A549 (cell line): ENCODE measurements at regions not wholly inside any gene's neighbourhood (a gene's known extent, or its start where the extent isn't known, plus 50 kb on each side); places are given as distances from the start of the nearest gene placed in this dataset.
A peak's percentile ranks its signal among the peaks of the same experiment; 100 is the strongest.

Experiments
- ATAC-seq, 2 experiments: fragments of 200-7000 bp in 1 of 2; fragments of >200 bp in 1 of 2; cut with Nextera tagmentation in 1 of 2; cut with Tn5 transposase in 1 of 2; 3 replicates each; pipeline versions ENCODE4 v1.8.0 to v1.9.1; 2018 to 2020; ENCODE audit warnings: mild to moderate bottlenecking in 1 of 2, moderate library complexity in 1 of 2
- CTCF ChIA-PET: fragments of 300-600 bp; sonication (Branson Sonifier 250); formaldehyde crosslinking; extraction: SDS; loops from one replicate; lab custom pipeline; 2021; ENCODE audit warnings: antibody characterized with exemption, inconsistent platforms; lab: Yijun Ruan, JAX
- POLR2A ChIA-PET: fragments of 350-600 bp; formaldehyde crosslinking; extraction: SDS; loops from one replicate; lab custom pipeline; 2021; ENCODE audit warnings: antibody characterized with exemption, inconsistent platforms; lab: Yijun Ruan, JAX
- DNase-seq, 2 experiments: peaks; one replicate each; pipeline versions ENCODE4 v3.0.0 to v3.0.0-alpha.2; 2011 to 2016; ENCODE audit warnings: low read depth in 1 of 2, low spot score in 1 of 2
- FAIRE-seq: peaks from 2 replicates; lab custom pipeline; 2011; peaks lifted over from hg19 to GRCh38; lab: Jason Lieb, UNC
- H3K27ac ChIP-seq, 2 experiments: fragments of >200 bp; sonication (Bioruptor Twin); formaldehyde crosslinking; 3 replicates each; pipeline ENCODE4 v1.5.1; 2016 to 2017
- H3K4me1 ChIP-seq: fragments of >200 bp; sonication (Bioruptor Twin); formaldehyde crosslinking; 3 replicates; pipeline ENCODE4 v1.6.1; 2016
- H3K4me2 ChIP-seq: fragments of >200 bp; sonication (Bioruptor Twin); formaldehyde crosslinking; 3 replicates; pipeline ENCODE4 v1.6.1; 2016
- H3K4me3 ChIP-seq: fragments of >200 bp; sonication (Bioruptor Twin); formaldehyde crosslinking; 3 replicates; pipeline ENCODE4 v1.5.1; 2016
- H3K9me3 ChIP-seq: fragments of >200 bp; sonication (Bioruptor Twin); formaldehyde crosslinking; 3 replicates; pipeline ENCODE4 v1.6.1; 2016
- BHLHE40 ChIP-seq: IDR thresholded peaks from 2 replicates; pipeline ENCODE4 v1.6.1; 2012; ENCODE audit warnings: low read depth, low read length, inconsistent platforms
- CBX2 ChIP-seq: fragments of 200-600 bp; sonication (generic); IDR thresholded peaks from 2 replicates; pipeline ENCODE4 v1.6.1; 2016; ENCODE audit warnings: low read depth, mild to moderate bottlenecking, borderline replicate concordance
- CBX8 ChIP-seq: fragments of 200-600 bp; sonication (generic); IDR thresholded peaks from 2 replicates; pipeline ENCODE4 v1.6.1; 2016
- CTCF ChIP-seq: fragments of >200 bp; sonication (Bioruptor Twin); formaldehyde crosslinking; IDR thresholded peaks from 3 replicates; pipeline ENCODE4 v1.5.1; 2016
- GATA3 ChIP-seq: IDR thresholded peaks from 2 replicates; pipeline ENCODE4 v1.6.1; 2012; ENCODE audit warnings: borderline replicate concordance
- HEYL ChIP-seq: fragments of 250-450 bp; sonication (Bioruptor Pico); IDR thresholded peaks from 2 replicates; pipeline ENCODE4 v1.8.0; 2021; ENCODE audit warnings: mild to moderate bottlenecking, moderate library complexity
- HOXB13 ChIP-seq: fragments of 250-450 bp; sonication (Bioruptor Pico); IDR thresholded peaks from 2 replicates; pipeline ENCODE4 v1.5.0; 2020; ENCODE audit warnings: low read depth, mild to moderate bottlenecking, moderate library complexity
- POLR2AphosphoS2 ChIP-seq: conservative IDR thresholded peaks from 2 replicates; pipeline ENCODE4 v1.6.1; 2012; ENCODE audit warnings: low read length, improper control_type of control experiment, inconsistent platforms
- RAD21 ChIP-seq, 2 experiments: fragments of >200 bp in 1 of 2; sonication (Bioruptor Twin) in 1 of 2; formaldehyde crosslinking in 1 of 2; IDR thresholded peaks in 1 of 2; conservative IDR thresholded peaks in 1 of 2; 2 replicates in 1 of 2; 3 replicates in 1 of 2; pipeline ENCODE4 v1.6.1; 2012 to 2018; ENCODE audit warnings: inconsistent platforms in 1 of 2
- RFX5 ChIP-seq: fragments of 450-650 bp; IDR thresholded peaks from 2 replicates; pipeline ENCODE4 v1.7.1; 2014; ENCODE audit warnings: antibody characterized with exemption, mild to moderate bottlenecking, moderate library complexity
- RNF2 ChIP-seq: fragments of 200-600 bp; sonication (generic); IDR thresholded peaks from 2 replicates; pipeline ENCODE4 v1.6.1; 2016; ENCODE audit warnings: low read depth, mild to moderate bottlenecking, antibody characterized with exemption, moderate library complexity, borderline replicate concordance
- SMC3 ChIP-seq: fragments of >200 bp; sonication (Bioruptor Twin); formaldehyde crosslinking; IDR thresholded peaks from 3 replicates; pipeline ENCODE4 v1.6.1; 2018; ENCODE audit warnings: inconsistent platforms
- SREBF2 ChIP-seq: fragments of 450-650 bp; IDR thresholded peaks from 2 replicates; pipeline ENCODE4 v1.6.1; 2014; ENCODE audit warnings: mild to moderate bottlenecking, moderate library complexity
- TFCP2L1 ChIP-seq: fragments of 250-450 bp; sonication (Bioruptor Pico); IDR thresholded peaks from 2 replicates; pipeline ENCODE4 v1.5.0; 2021; ENCODE audit warnings: mild to moderate bottlenecking
- ZNF302 ChIP-seq: fragments of 250-450 bp; sonication (Bioruptor Pico); IDR thresholded peaks from 2 replicates; pipeline ENCODE4 v1.9.0; 2021; ENCODE audit warnings: inconsistent platforms, mild to moderate bottlenecking, moderate library complexity
- ZSCAN20 ChIP-seq: fragments of 250-450 bp; sonication (Bioruptor Pico); IDR thresholded peaks from 2 replicates; pipeline ENCODE4 v1.8.0; 2022; ENCODE audit warnings: mild to moderate bottlenecking, moderate library complexity
- WGBS: methylation state at CpG from one replicate; pipeline ENCODE4 v1.1.6; 2017; ENCODE audit errors: missing lambda C conversion rate; 5-methylcytosine and 5-hydroxymethylcytosine counted together
- TF ChIP-seq, protein P1 (sequence below): IDR thresholded peaks from 2 replicates; pipeline ENCODE4 v1.6.1; 2012; ENCODE audit warnings: low read depth, borderline replicate concordance
- TF ChIP-seq, protein P2 (sequence below): fragments of 250-450 bp; sonication (Bioruptor Pico); IDR thresholded peaks from 2 replicates; pipeline ENCODE4 v1.5.0; 2021; ENCODE audit warnings: mild to moderate bottlenecking, moderate library complexity, borderline replicate concordance
- TF ChIP-seq, protein P3 (sequence below): fragments of >200 bp; sonication (Bioruptor Twin); formaldehyde crosslinking; IDR thresholded peaks from 2 replicates; pipeline ENCODE4 v1.6.1; 2016

- no peak for FAIRE-seq
Observed at GRCh38 chr10:4162571-4163286, 377.7 kb upstream of the KLF6 start.

GRCh38 chr10:4159173-4159572 is 374.2 kb upstream of the KLF6 start:
- FAIRE-seq (no peak), DNase-seq (no peak), ATAC-seq (no peak)
- no peaks in the 10 kb centered on the region for H3K9me3 ChIP-seq
- no peak for TF ChIP-seq HEYL (CRISPR knock-in tag)
- no peak for TF ChIP-seq ZNF302 (CRISPR knock-in tag)
- TF ChIP-seq HOXB13, result no peak
- TF ChIP-seq CBX8, result no peak
- H3K4me3 ChIP-seq, result no peak overlapping the region
- ChIA-PET POLR2A (no interaction called here), CTCF (no interaction called here)
- WGBS, result 87% methylated on average over 6 of the region's 6 CpGs
- H3K4me2 ChIP-seq, result no peak overlapping the region
- H3K27ac ChIP-seq, result no peak overlapping the region
- no peaks in the 10 kb centered on the region for H3K4me1 ChIP-seq

More at GRCh38 chr10:4162571-4163286, 377.7 kb upstream of the KLF6 start:
- H3K4me1 ChIP-seq, result no peaks in the 10 kb centered on the region
- no peak for TF ChIP-seq SREBF2
- TF ChIP-seq, protein P1, sequence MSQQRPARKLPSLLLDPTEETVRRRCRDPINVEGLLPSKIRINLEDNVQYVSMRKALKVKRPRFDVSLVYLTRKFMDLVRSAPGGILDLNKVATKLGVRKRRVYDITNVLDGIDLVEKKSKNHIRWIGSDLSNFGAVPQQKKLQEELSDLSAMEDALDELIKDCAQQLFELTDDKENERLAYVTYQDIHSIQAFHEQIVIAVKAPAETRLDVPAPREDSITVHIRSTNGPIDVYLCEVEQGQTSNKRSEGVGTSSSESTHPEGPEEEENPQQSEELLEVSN, result no peak
- no peak for DNase-seq
- ChIA-PET CTCF (no interaction called here), POLR2A (no interaction called here)
- 72% methylated on average over 7 of the region's 7 CpGs for WGBS
- H3K4me3 ChIP-seq, result no peak overlapping the region
- H3K9me3 ChIP-seq, result no peaks in the 10 kb centered on the region
- no peak overlapping the region for H3K4me2 ChIP-seq
- ATAC-seq, result no peak
- H3K27ac ChIP-seq, result no peak overlapping the region

- H3K4me3 ChIP-seq, result no peak overlapping the region
- FAIRE-seq, result no peak
- H3K4me2 ChIP-seq, result no peak overlapping the region
- CTCF ChIA-PET, result interaction anchor here (0.9 to 1.4 kb wide), 2 partner anchors 9 to 16 kb away, joined by 3 read pairs; no protein-coding TSS in a partner anchor
- no peaks in the 10 kb centered on the region for H3K4me1 ChIP-seq
- H3K9me3 ChIP-seq, result no peaks in the 10 kb centered on the region
- no peak for TF ChIP-seq ZSCAN20 (CRISPR knock-in tag)
- H3K27ac ChIP-seq, result no peak overlapping the region
- POLR2A ChIA-PET, result no interaction called here
- no peak for DNase-seq
- ATAC-seq, result no peak
- WGBS, result 89% methylated on average over 4 of the region's 4 CpGs
Observed at GRCh38 chr10:4154191-4154715, 369.2 kb upstream of the KLF6 start.

GRCh38 chr10:4151466-4151865 is 366.5 kb upstream of the KLF6 start:
- Histone ChIP-seq H3K4me2 (no peak overlapping the region), H3K27ac (no peak overlapping the region), H3K9me3 (no peaks in the 10 kb centered on the region), H3K4me3 (no peak overlapping the region), H3K4me1 (no peaks in the 10 kb centered on the region)
- no peak for ATAC-seq
- FAIRE-seq, result no peak
- TF ChIP-seq TFCP2L1, result no peak
- TF ChIP-seq BHLHE40, result no peak
- TF ChIP-seq CTCF, result no peak
- TF ChIP-seq, protein P2, sequence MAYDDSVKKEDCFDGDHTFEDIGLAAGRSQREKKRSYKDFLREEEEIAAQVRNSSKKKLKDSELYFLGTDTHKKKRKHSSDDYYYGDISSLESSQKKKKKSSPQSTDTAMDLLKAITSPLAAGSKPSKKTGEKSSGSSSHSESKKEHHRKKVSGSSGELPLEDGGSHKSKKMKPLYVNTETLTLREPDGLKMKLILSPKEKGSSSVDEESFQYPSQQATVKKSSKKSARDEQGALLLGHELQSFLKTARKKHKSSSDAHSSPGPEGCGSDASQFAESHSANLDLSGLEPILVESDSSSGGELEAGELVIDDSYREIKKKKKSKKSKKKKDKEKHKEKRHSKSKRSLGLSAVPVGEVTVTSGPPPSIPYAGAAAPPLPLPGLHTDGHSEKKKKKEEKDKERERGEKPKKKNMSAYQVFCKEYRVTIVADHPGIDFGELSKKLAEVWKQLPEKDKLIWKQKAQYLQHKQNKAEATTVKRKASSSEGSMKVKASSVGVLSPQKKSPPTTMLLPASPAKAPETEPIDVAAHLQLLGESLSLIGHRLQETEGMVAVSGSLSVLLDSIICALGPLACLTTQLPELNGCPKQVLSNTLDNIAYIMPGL, result no peak
- no peak for TF ChIP-seq GATA3
- no peak for TF ChIP-seq RFX5
- 0 out of 3 replicates have a peak, but pooled peaks have one; percentile 12 for TF ChIP-seq SMC3
- TF ChIP-seq CBX2, result no peak
- TF ChIP-seq RAD21 (conservative IDR thresholded peaks at IDR 0.05 in 1 of 2, IDR thresholded peaks at IDR 0.05 in 1 of 2), result peak in 1 of 2 experiments; percentile 38; a peak in 2 of 5 replicates
- no peak for TF ChIP-seq POLR2AphosphoS2
- no peak for TF ChIP-seq RNF2
- TF ChIP-seq, protein P3, sequence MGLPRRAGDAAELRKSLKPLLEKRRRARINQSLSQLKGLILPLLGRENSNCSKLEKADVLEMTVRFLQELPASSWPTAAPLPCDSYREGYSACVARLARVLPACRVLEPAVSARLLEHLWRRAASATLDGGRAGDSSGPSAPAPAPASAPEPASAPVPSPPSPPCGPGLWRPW, result no peak
- POLR2A ChIA-PET, result no interaction called here
- CTCF ChIA-PET, result no interaction called here
- no peak for DNase-seq
- 69% methylated on average over 16 of the region's 16 CpGs for WGBS
